Heart left ventricle (tissue), 16 donors: ENCODE measurements at regions not wholly inside any gene's neighbourhood (a gene's known extent, or its start where the extent isn't known, plus 50 kb on each side); places are given as distances from the start of the nearest gene placed in this dataset.

Experiments used
- ATAC-seq, 4 donors: fragments of 200-7000 bp; cut with Tn5 transposase; one replicate each; pipeline ENCODE4 v1.9.1; 2020 to 2022; ENCODE audit warnings: moderate library complexity in 4 of 4, mild to moderate bottlenecking in 3 of 4, moderate number of reproducible peaks in 1 of 4
- DNase-seq, 5 donors: peaks; one replicate each; pipeline ENCODE4 v3.0.0-alpha.2; 2020
- H3K27ac ChIP-seq, 12 donors: fragments of 200-600 bp; sonication (generic) in 4 of 12; one replicate each; pipeline versions ENCODE4 v1.5.0 to v1.8.0; 2016 to 2022; ENCODE audit warnings: mild to moderate bottlenecking in 2 of 12
- H3K27me3 ChIP-seq, 9 donors: fragments of 200-600 bp; sonication (generic) in 2 of 9; one replicate each; pipeline versions ENCODE4 v1.5.1 to v1.8.0; 2016 to 2022; ENCODE audit warnings: mild to moderate bottlenecking in 3 of 9
- H3K36me3 ChIP-seq, 9 donors: fragments of 200-600 bp; sonication (generic) in 2 of 9; one replicate each; pipeline versions ENCODE4 v1.5.0 to v1.8.0; 2018 to 2022; ENCODE audit warnings: mild to moderate bottlenecking in 2 of 9
- H3K4me1 ChIP-seq, 12 donors: fragments of 200-600 bp; sonication (generic) in 4 of 12; one replicate each; pipeline versions ENCODE4 v1.5.0 to v1.8.0; 2016 to 2022; ENCODE audit warnings: mild to moderate bottlenecking in 3 of 12
- H3K4me3 ChIP-seq, 12 donors: fragments of 200-600 bp; sonication (generic) in 4 of 12; one replicate each; pipeline versions ENCODE4 v1.5.0 to v1.8.0; 2017 to 2022; ENCODE audit warnings: mild to moderate bottlenecking in 9 of 12, moderate library complexity in 4 of 12
- H3K9me3 ChIP-seq, 12 donors: fragments of 200-600 bp; sonication (generic) in 4 of 12; one replicate each; pipeline versions ENCODE4 v1.5.0 to v1.8.0; 2016 to 2022; ENCODE audit warnings: mild to moderate bottlenecking in 1 of 12
- POLR2A ChIP-seq, 2 donors: fragments of 450-650 bp; IDR thresholded peaks; one replicate each; pipeline ENCODE4 v1.6.1; 2017; ENCODE audit warnings: antibody characterized with exemption in 2 of 2, mild to moderate bottlenecking in 2 of 2, moderate library complexity in 2 of 2
- WGBS, 4 donors: extraction: QIAGEN DNeasy Blood & Tissue Kit in 2 of 4; methylation state at CpG; one replicate each; pipeline versions ENCODE4 v1.1.5 to v1.1.7; 2013 to 2018; 5-methylcytosine and 5-hydroxymethylcytosine counted together
- intact Hi-C, 10 donors: fragments of 100-400 bp; cut with DNase I; formaldehyde crosslinking; loops; one replicate each; pipeline versions ENCODE4 v1.11.1 to v1.14.2; 2022
- TF ChIP-seq, protein P1 (sequence below), 12 donors: fragments of 200-600 bp; sonication (generic) in 4 of 12; IDR thresholded peaks; one replicate each; pipeline versions ENCODE4 v1.5.0 to v1.8.0; 2018 to 2022; ENCODE audit warnings: antibody characterized with exemption in 12 of 12, mild to moderate bottlenecking in 5 of 12
- donor health status: ischemic (EF 13 %, LVEDD 7.1; RV severe dilation, severe dysfunction).
- donor health status: healthy with polysubstance abuse.
- donor health status: DM: no; HTN: yes; CAD: no.
- donor health status: DM: no; HTN: no; CAD: no.
- donor health status: ischemic (EF 25% LVEDD 6.9; RV normal size, moderate dysfunction).
- donor health status: ischemic (EF 25% LVEDD 5.7; RV mildly dilated, moderate dysfunction).
- donor health status: healthy.
- donor health status: DM: yes; HTN: yes; CAD: no.
- donor health status: ischemic (EF 35%, LVEDD 5.7; RV mildly dilated, moderate dysfunction).
- donor health status: nonischemic (EF 11% LVEDD 7.7; RV severe dilation, severe dysfunction).
- donor health status: DM: yes; HTN: yes; CAD: no.
- donor health status: PGD.
- donor health status: ischemic (EF 29% LVEDD 5.4; RV normal size, mild dysfunction).
- donor health status: nonischemic (EF 23%, LVEDD 6.1; RV moderate dilation, normal function).

DNA sequence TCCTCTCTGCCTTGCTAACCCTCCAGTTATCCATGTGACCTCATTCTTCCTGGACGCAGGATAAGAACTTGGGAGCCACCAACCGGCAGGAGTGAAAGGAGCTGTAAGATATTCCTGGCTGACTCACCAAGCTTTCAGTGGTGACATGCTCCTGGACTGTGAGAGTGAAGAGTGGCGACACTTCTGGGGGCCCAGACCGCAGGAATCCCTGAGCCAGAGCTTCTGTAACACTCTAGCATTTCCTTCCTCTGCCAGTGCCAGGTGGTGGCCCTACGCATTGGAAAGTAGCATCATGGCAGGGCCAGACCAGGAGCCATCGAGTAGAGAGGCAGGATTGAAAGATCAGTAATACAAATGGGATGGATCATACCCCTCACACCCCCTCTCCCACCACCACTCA lies 474.3 kb downstream of the ACTRT1 start:
- TF ChIP-seq, protein P1, sequence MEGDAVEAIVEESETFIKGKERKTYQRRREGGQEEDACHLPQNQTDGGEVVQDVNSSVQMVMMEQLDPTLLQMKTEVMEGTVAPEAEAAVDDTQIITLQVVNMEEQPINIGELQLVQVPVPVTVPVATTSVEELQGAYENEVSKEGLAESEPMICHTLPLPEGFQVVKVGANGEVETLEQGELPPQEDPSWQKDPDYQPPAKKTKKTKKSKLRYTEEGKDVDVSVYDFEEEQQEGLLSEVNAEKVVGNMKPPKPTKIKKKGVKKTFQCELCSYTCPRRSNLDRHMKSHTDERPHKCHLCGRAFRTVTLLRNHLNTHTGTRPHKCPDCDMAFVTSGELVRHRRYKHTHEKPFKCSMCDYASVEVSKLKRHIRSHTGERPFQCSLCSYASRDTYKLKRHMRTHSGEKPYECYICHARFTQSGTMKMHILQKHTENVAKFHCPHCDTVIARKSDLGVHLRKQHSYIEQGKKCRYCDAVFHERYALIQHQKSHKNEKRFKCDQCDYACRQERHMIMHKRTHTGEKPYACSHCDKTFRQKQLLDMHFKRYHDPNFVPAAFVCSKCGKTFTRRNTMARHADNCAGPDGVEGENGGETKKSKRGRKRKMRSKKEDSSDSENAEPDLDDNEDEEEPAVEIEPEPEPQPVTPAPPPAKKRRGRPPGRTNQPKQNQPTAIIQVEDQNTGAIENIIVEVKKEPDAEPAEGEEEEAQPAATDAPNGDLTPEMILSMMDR (IDR thresholded peaks at IDR 0.05), result no peak
- no peak for TF ChIP-seq POLR2A (IDR thresholded peaks at IDR 0.05)
- WGBS, 4 donors, result 62 to 68% (median 66%) methylated on average over 6 of the region's 6 CpGs
- no peaks in the 10 kb centered on the region for H3K27me3 ChIP-seq
- intact Hi-C loops, result no loop called here
- no peak overlapping the region for H3K27ac ChIP-seq
- H3K9me3 ChIP-seq, result peaks cover 0 to 16% (median 0%) of the 10 kb centered on the region in 12 donors
- no peaks in the 10 kb centered on the region for H3K36me3 ChIP-seq
- H3K4me1 ChIP-seq, result no peaks in the 10 kb centered on the region
- ATAC-seq (peak in 2 of 4 donors; percentile 42 to 64), DNase-seq (peak in 2 of 5 donors; percentile 24 to 31)
- no peak overlapping the region for H3K4me3 ChIP-seq

DNA sequence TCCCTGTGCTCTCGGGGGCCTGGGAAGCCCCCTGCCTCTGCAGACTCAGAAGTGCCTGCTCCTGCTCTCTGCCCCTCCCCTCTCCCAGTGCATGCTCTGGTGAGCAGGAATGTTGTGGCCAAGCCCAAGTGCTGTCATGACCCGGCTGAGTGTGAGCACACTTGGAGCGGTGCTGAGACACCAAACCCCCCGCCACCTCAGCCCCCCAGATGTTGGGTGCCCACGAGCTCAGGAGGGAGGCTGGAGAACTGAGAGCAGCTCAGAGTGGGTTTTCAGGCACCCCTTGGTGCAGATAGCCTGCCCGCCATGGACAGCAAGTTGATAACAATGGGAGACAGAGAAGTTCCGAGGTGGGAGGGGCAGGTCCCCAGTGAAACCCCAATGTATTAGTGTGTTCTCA lies 477.4 kb downstream of the ACTRT1 start:
- Histone ChIP-seq H3K36me3 (no peaks in the 10 kb centered on the region), H3K4me1 (no peaks in the 10 kb centered on the region), H3K4me3 (no peak overlapping the region), H3K27me3 (no peaks in the 10 kb centered on the region), H3K27ac (no peak overlapping the region), H3K9me3 (peaks cover 0 to 16% (median 0%) of the 10 kb centered on the region in 12 donors)
- TF ChIP-seq POLR2A (IDR thresholded peaks at IDR 0.05), result no peak
- TF ChIP-seq, protein P1 (IDR thresholded peaks at IDR 0.05), result no peak
- DNase-seq (no peak), ATAC-seq (no peak)
- WGBS, 4 donors, result 80 to 83% (median 82%) methylated on average over 5 to 7 of the region's 7 CpGs
- intact Hi-C loops, result no loop called here

DNA sequence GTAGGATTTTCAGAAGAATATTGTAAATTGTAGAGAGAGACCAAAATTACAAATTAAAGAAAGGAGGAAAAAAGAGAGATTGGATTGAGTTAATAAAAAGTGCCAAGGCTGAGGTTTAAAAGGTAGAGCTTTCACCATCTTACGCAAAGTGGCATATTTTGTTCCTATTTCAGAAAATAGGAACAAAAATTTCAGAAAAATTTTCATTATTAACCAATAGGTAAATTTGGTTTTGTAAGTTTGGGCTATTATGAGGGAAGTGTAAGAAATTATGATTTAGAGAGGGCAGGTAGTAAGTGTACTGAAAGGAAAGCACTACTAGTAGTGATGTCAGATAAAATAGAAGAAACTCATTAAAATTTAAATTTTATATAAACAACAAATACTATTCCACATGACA lies 479.7 kb downstream of the ACTRT1 start:
- DNase-seq (no peak), ATAC-seq (no peak)
- Histone ChIP-seq H3K4me3 (no peak overlapping the region), H3K9me3 (peaks cover 0 to 11% (median 0%) of the 10 kb centered on the region in 12 donors), H3K4me1 (no peaks in the 10 kb centered on the region), H3K27ac (no peak overlapping the region), H3K27me3 (no peaks in the 10 kb centered on the region), H3K36me3 (no peaks in the 10 kb centered on the region)
- 0 to 82% (median 25%) methylated on average over 1 of the region's 1 CpG for WGBS, 4 donors
- intact Hi-C loops, result no loop called here
- TF ChIP-seq, protein P1 (IDR thresholded peaks at IDR 0.05), result no peak
- TF ChIP-seq POLR2A (IDR thresholded peaks at IDR 0.05), result no peak

DNA sequence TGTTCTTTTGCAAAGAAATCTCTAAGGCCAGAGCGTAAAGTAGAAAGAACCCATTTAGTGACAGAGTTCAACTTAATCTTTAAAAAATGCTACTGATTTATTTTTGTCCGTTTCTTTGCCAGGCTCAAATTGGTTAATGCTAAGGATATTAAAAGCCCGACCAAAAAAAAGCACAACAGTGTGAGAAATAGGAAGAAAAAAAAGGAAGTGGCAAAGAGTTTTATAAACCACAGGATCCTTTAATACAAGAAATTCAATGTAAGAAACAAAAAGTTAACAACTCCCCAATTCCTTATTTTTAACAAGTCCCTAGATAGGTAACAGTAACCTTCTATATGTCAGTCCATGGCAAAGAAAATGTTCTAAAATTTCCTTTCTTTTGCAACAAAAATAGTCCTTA lies 480.4 kb downstream of the ACTRT1 start:
- WGBS, 4 donors, result 62 to 68% (median 66%) methylated on average over 3 of the region's 3 CpGs
- no peaks in the 10 kb centered on the region for H3K36me3 ChIP-seq
- intact Hi-C loops, result no loop called here
- H3K9me3 ChIP-seq, result peaks cover 0 to 6% (median 0%) of the 10 kb centered on the region in 12 donors
- no peak overlapping the region for H3K4me3 ChIP-seq
- no peak for DNase-seq
- no peak overlapping the region for H3K27ac ChIP-seq
- no peak for TF ChIP-seq POLR2A (IDR thresholded peaks at IDR 0.05)
- TF ChIP-seq, protein P1 (IDR thresholded peaks at IDR 0.05), result no peak
- ATAC-seq, result no peak
- no peaks in the 10 kb centered on the region for H3K27me3 ChIP-seq
- no peaks in the 10 kb centered on the region for H3K4me1 ChIP-seq
